ENCODE measurements at regions not wholly inside any gene's neighbourhood (a gene's known extent, or its start where the extent isn't known, plus 50 kb on each side); places are given as distances from the start of the nearest gene placed in this dataset.

- H3K36me3 Mint-ChIP-seq (ENCODE audit: insufficient read depth in 1 of 3, low read depth in 3 of 3), result no peaks in the 10 kb centered on the region
- H3K4me3 Mint-ChIP-seq, result no peak overlapping the region
- no peak overlapping the region for H3K27ac Mint-ChIP-seq
- H2BK5ac ChIP-seq (ENCODE audit: insufficient read length, low read length), result no peak overlapping the region
- H3K23me2 ChIP-seq (ENCODE audit: insufficient read length, low read depth, low read length, poor library complexity, severe bottlenecking), result no peaks in the 10 kb centered on the region
- H2AK5ac ChIP-seq (ENCODE audit: insufficient read length, low read length), result no peak overlapping the region
- no peak overlapping the region for H3K56ac ChIP-seq (ENCODE audit: insufficient read length, low read depth, low read length)
- no peak for DNase-seq
- no peaks in the 10 kb centered on the region for H4K20me1 ChIP-seq (ENCODE audit: control insufficient read depth, insufficient read depth, insufficient read length)
- H3K9ac ChIP-seq (ENCODE audit: extremely low read depth, insufficient read length, low read length), result no peak overlapping the region
- no peaks in the 10 kb centered on the region for H3K27me3 ChIP-seq (ENCODE audit: insufficient read depth, low read length)
- H3T11ph ChIP-seq (ENCODE audit: low read length), result no peak overlapping the region
- H3K79me2 ChIP-seq (ENCODE audit: insufficient read depth, low read length), result no peaks in the 10 kb centered on the region
- H3K23ac ChIP-seq (ENCODE audit: insufficient read length, low read depth, low read length), result no peak overlapping the region
- H3K4me1 ChIP-seq (ENCODE audit: insufficient read depth, low read length), result no peaks in the 10 kb centered on the region
- no peaks in the 10 kb centered on the region for H3K9me3 ChIP-seq (ENCODE audit: control insufficient read depth, low read depth, low read length)
- H3K79me1 ChIP-seq (ENCODE audit: insufficient read depth, low read depth, low read length, poor library complexity, severe bottlenecking), result no peaks in the 10 kb centered on the region
- no peak overlapping the region for H4K91ac ChIP-seq (ENCODE audit: insufficient read length, low read depth, low read length)
- no peak overlapping the region for H2BK15ac ChIP-seq (ENCODE audit: low read depth, low read length)
- H3K4me2 ChIP-seq (ENCODE audit: insufficient read depth, insufficient read length, low read length), result no peak overlapping the region
- peaks cover 6 to 8% of the 10 kb centered on the region in 2 experiments; a peak in 3 of 4 replicates for H3K4me1 Mint-ChIP-seq
- H3K27me3 Mint-ChIP-seq (ENCODE audit: low read depth), result no peaks in the 10 kb centered on the region; the same call in 1 of the 2 replicates
- no peak overlapping the region for H3K14ac ChIP-seq (ENCODE audit: insufficient read depth, low read length)
- H3K18ac ChIP-seq (ENCODE audit: insufficient read length, low read depth, low read length), result no peak overlapping the region
- no peak overlapping the region for H2BK12ac ChIP-seq (ENCODE audit: insufficient read length, low read depth, low read length)
- H4K5ac ChIP-seq (ENCODE audit: insufficient read length, low read depth, low read length), result no peak overlapping the region
- H3K4ac ChIP-seq (ENCODE audit: low read depth, low read length), result no peak overlapping the region
- no peak for TF ChIP-seq CTCF (conservative IDR thresholded peaks at IDR 0.05)
- no peaks in the 10 kb centered on the region for H3K9me3 Mint-ChIP-seq
- no CpG with 5 or more reads among the region's 13 CpGs for WGBS (ENCODE audit: extremely low coverage, insufficient read length, low lambda C conversion rate)
- no peak overlapping the region for H3K27ac ChIP-seq (ENCODE audit: insufficient read length, low read depth, low read length)
- no peak overlapping the region for H2BK20ac ChIP-seq (ENCODE audit: low read depth, low read length, poor library complexity, severe bottlenecking)
- no peak overlapping the region for H4K8ac ChIP-seq (replicated peaks; ENCODE audit: insufficient read length, low read depth, low read length)
- H2BK120ac ChIP-seq (ENCODE audit: low read depth, low read length, poor library complexity, severe bottlenecking), result no peak overlapping the region
- H2AFZ ChIP-seq (ENCODE audit: low read length), result no peak overlapping the region
Measured at GRCh38 chr2:8475349-8476031, 206.4 kb upstream of the ID2 start.

Measured in H9 (cell line).